Activated CD4-positive, alpha-beta T cell treated with anti-CD3 and anti-CD28 coated beads for 36 hours (primary cell): ENCODE measurements at regions not wholly inside any gene's neighbourhood (a gene's known extent, or its start where the extent isn't known, plus 50 kb on each side); places are given as distances from the start of the nearest gene placed in this dataset.
"Not testable (repeated sequence)": the region's sequence is repeated elsewhere in the genome, so short reads cannot be mapped to it uniquely, and the experiment has no call there.

Source experiments
- ATAC-seq: fragments of 200-7000 bp; cut with Tn5 transposase; one replicate; pipeline ENCODE4 v1.10.0; 2021; ENCODE audit warnings: mild to moderate bottlenecking, moderate library complexity
- CTCF ChIA-PET: fragments of 350-600 bp; sonication (Branson Sonifier 250); formaldehyde crosslinking; loops from one replicate; lab custom pipeline; 2021; ENCODE audit warnings: antibody characterized with exemption; lab: Charles Lee
- POLR2A ChIA-PET: fragments of 350-600 bp; sonication (Branson Sonifier 250); formaldehyde crosslinking; loops from one replicate; lab custom pipeline; 2021; ENCODE audit warnings: antibody characterized with exemption, inconsistent platforms; lab: Charles Lee
- DNase-seq: peaks from one replicate; pipeline ENCODE4 v3.0.0-alpha.2; 2020
- H3K27ac Mint-ChIP-seq: one replicate; pipeline ENCODE4 v1.8.0; 2021; ENCODE audit warnings: mixed read lengths
- H3K27me3 Mint-ChIP-seq: one replicate; pipeline ENCODE4 v1.8.0; 2021; ENCODE audit warnings: mixed read lengths
- H3K36me3 Mint-ChIP-seq: one replicate; pipeline ENCODE4 v1.8.0; 2021; ENCODE audit warnings: low read depth, mixed read lengths
- H3K4me1 Mint-ChIP-seq: one replicate; pipeline ENCODE4 v1.8.0; 2021; ENCODE audit warnings: mixed read lengths
- H3K4me3 Mint-ChIP-seq: one replicate; pipeline ENCODE4 v1.8.0; 2021; ENCODE audit warnings: mild to moderate bottlenecking, moderate library complexity, mixed read lengths
- H3K9me3 Mint-ChIP-seq: one replicate; pipeline ENCODE4 v1.8.0; 2021; ENCODE audit warnings: low read depth, mixed read lengths
- intact Hi-C, 2 experiments: fragments of 100-400 bp; cut with DNase I in 1 of 2; cut with micrococcal nuclease in 1 of 2; formaldehyde crosslinking; loops; one replicate each; pipeline versions ENCODE4 v1.14.2 to v1.15.1; 2022 to 2024; cut with DNase I, micrococcal nuclease

- H3K36me3 Mint-ChIP-seq, CTCF ChIA-PET, H3K4me1 Mint-ChIP-seq, intact Hi-C loops, H3K27ac Mint-ChIP-seq, DNase-seq, H3K9me3 Mint-ChIP-seq, H3K4me3 Mint-ChIP-seq, POLR2A ChIA-PET, H3K27me3 Mint-ChIP-seq: not testable (repeated sequence)
- ATAC-seq = peak; percentile 60
Observed at GRCh38 chr15:21774760-21775159, 102.8 kb downstream of the POTEB start.

DNA sequence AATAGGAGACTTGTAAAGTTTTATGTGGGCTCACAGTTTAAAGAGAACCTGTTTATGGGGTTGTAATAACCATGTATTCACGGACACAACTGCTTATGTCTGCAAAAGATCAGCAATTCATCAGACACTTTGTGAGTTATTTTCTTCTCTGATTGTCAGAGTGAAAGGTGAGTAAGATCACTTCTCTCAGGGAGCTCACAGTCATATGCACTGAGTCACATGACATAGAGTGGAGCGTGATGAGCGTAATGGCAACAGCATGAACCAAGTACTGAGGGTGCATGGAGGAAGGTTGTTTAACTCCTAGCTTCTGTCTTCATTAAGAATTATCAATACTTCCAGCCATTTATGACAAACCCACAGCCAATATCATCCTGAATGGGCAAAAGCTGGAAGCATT is 111.0 kb downstream of the POTEB start:
- CTCF ChIA-PET, DNase-seq, H3K27ac Mint-ChIP-seq, H3K4me3 Mint-ChIP-seq, intact Hi-C loops, H3K9me3 Mint-ChIP-seq, POLR2A ChIA-PET, H3K4me1 Mint-ChIP-seq, H3K36me3 Mint-ChIP-seq, H3K27me3 Mint-ChIP-seq: not testable (repeated sequence)
- ATAC-seq = peak; percentile 99

GRCh38 chr15:21763756-21764155 is 113.8 kb downstream of the POTEB start:
- H3K27ac Mint-ChIP-seq, POLR2A ChIA-PET, CTCF ChIA-PET, DNase-seq, ATAC-seq, H3K9me3 Mint-ChIP-seq, intact Hi-C loops, H3K27me3 Mint-ChIP-seq, H3K36me3 Mint-ChIP-seq, H3K4me3 Mint-ChIP-seq: not testable (repeated sequence)
- H3K4me1 Mint-ChIP-seq = peaks cover 12% of the 10 kb centered on the region

DNA sequence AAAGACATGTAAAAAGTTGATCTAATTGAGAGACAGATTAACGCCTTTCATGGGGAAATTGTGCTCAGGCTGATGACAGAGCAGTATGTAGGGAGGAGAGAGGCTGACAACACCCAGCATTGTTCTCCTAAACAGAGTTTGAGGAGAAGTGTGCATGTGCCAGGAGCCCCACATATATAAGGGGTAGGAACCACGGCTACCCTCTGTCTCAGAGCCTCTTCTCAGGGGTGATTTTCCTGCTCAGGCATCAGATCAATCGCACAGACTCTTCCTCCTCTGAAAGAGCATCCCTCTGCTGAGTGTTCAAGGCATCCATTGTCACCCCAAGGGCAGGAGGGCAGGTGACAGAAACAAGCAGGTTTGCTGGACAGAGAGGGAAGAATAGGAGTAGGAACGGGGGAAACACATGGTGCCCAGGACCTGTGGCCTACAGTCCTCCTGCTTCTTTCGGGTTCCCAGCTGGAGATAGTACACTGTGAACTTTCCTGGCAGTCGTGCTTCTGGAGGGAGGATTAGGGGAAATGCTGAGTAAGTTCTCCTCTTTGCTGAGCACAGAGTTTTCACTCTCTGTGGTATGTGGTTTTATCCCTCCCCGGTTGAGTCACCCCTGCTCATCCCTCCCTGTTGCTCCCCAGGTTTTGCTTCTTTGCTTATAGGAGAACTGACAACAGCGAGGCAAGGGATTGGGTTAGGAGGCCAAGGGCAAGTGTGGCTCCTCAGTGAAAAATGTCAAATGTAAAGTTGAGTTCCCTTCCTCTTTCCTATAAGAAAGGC is 117.1 kb downstream of the POTEB start:
- CTCF ChIA-PET, H3K36me3 Mint-ChIP-seq, intact Hi-C loops, H3K4me3 Mint-ChIP-seq, H3K9me3 Mint-ChIP-seq, H3K27me3 Mint-ChIP-seq, POLR2A ChIA-PET: not testable (repeated sequence)
- Mint-ChIP-seq H3K27ac (peak overlapping the region; percentile 84), H3K4me1 (peaks cover 12% of the 10 kb centered on the region)
- peak; percentile 17 for DNase-seq
- peak; percentile 71 for ATAC-seq

GRCh38 chr15:21759401-21760165 is 118.0 kb downstream of the POTEB start:
- H3K4me3 Mint-ChIP-seq, intact Hi-C loops, H3K36me3 Mint-ChIP-seq, H3K27me3 Mint-ChIP-seq, H3K9me3 Mint-ChIP-seq, CTCF ChIA-PET, POLR2A ChIA-PET: not testable (repeated sequence)
- peak; percentile 52 for DNase-seq
- Mint-ChIP-seq H3K4me1 (peaks cover 12% of the 10 kb centered on the region), H3K27ac (peak overlapping the region; percentile 84)
- peak; percentile 84 for ATAC-seq

GRCh38 chr15:21753838-21754237 is 123.7 kb downstream of the POTEB start:
- DNase-seq, H3K9me3 Mint-ChIP-seq, CTCF ChIA-PET, POLR2A ChIA-PET, H3K27ac Mint-ChIP-seq, H3K27me3 Mint-ChIP-seq, H3K4me1 Mint-ChIP-seq, H3K4me3 Mint-ChIP-seq, H3K36me3 Mint-ChIP-seq, ATAC-seq, intact Hi-C loops: not testable (repeated sequence)

- H3K27ac Mint-ChIP-seq, intact Hi-C loops, H3K27me3 Mint-ChIP-seq, H3K36me3 Mint-ChIP-seq, POLR2A ChIA-PET, CTCF ChIA-PET, H3K9me3 Mint-ChIP-seq, H3K4me1 Mint-ChIP-seq, H3K4me3 Mint-ChIP-seq: not testable (repeated sequence)
- ATAC-seq (peak; percentile 94), DNase-seq (peak; percentile 59)
Observed at GRCh38 chr15:21752124-21752957, 125.2 kb downstream of the POTEB start.

DNA sequence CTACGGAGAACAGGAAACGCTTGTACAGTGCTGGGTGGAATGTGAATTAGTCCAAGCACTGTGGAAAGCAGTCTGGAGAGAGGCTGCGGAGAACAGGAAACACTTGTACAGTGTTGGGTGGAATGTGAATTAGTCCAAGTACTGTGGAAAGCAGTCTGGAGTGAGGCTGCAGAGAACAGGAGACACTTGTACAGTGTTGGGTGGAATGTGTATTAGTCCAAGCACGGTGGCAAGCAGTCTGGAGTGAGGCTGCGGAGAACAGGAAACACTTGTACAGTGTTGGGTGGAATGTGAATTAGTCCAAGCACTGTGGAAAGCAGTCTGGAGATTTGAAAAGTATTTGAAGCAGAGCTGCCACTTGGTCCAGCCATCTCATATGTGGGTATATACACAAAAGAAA is 128.4 kb downstream of the POTEB start:
- H3K27ac Mint-ChIP-seq, CTCF ChIA-PET, H3K27me3 Mint-ChIP-seq, H3K36me3 Mint-ChIP-seq, intact Hi-C loops, H3K4me1 Mint-ChIP-seq, H3K9me3 Mint-ChIP-seq, POLR2A ChIA-PET, DNase-seq, ATAC-seq, H3K4me3 Mint-ChIP-seq: not testable (repeated sequence)

GRCh38 chr15:21744245-21744915 is 133.2 kb downstream of the POTEB start:
- H3K27me3 Mint-ChIP-seq, DNase-seq, H3K4me1 Mint-ChIP-seq, H3K36me3 Mint-ChIP-seq, POLR2A ChIA-PET, intact Hi-C loops, H3K9me3 Mint-ChIP-seq, CTCF ChIA-PET: not testable (repeated sequence)
- Mint-ChIP-seq H3K27ac (peak overlapping the region; percentile 74), H3K4me3 (peak overlapping the region; percentile 43)
- ATAC-seq = peak; percentile 92

DNA sequence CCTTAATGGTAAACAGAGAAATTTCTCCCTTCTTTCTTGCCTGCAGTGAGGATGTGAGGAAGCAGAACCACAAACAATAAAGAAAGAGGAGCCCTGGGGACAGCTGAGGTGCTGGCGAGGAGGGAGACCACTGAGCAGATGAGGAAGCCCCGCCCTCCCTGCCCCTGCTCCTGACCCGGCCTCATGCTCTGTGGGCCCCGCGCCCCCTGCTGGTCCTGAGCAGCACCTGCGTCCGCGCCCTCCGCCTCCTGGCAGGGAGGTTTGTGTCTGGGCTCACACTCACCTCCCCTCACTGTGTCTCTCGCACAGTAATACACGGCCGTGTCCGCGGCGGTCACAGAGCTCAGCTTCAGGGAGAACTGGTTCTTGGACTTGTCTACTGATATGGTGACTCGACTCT is 135.5 kb downstream of the POTEB start:
- POLR2A ChIA-PET, DNase-seq, H3K4me3 Mint-ChIP-seq, H3K36me3 Mint-ChIP-seq, H3K4me1 Mint-ChIP-seq, CTCF ChIA-PET, H3K27ac Mint-ChIP-seq, ATAC-seq, H3K27me3 Mint-ChIP-seq, H3K9me3 Mint-ChIP-seq, intact Hi-C loops: not testable (repeated sequence)

GRCh38 chr15:21738003-21738402 is 139.5 kb downstream of the POTEB start:
- H3K27ac Mint-ChIP-seq, CTCF ChIA-PET, DNase-seq, ATAC-seq, H3K4me3 Mint-ChIP-seq, intact Hi-C loops, H3K27me3 Mint-ChIP-seq, H3K4me1 Mint-ChIP-seq, H3K9me3 Mint-ChIP-seq, H3K36me3 Mint-ChIP-seq, POLR2A ChIA-PET: not testable (repeated sequence)
